HG03571 (cell line): ENCODE measurements at regions not wholly inside any gene's neighbourhood (a gene's known extent, or its start where the extent isn't known, plus 50 kb on each side); places are given as distances from the start of the nearest gene placed in this dataset.
A peak's percentile ranks its signal among the peaks of the same experiment; 100 is the strongest.
"Not testable (repeated sequence)": the region's sequence is repeated elsewhere in the genome, so short reads cannot be mapped to it uniquely, and the experiment has no call there.

Experiments
- ATAC-seq: cut with Tn5 transposase; IDR thresholded peaks from one replicate; pipeline ENCODE4 v1.9.1; 2021; ENCODE audit not compliant: unreplicated experiment

DNA sequence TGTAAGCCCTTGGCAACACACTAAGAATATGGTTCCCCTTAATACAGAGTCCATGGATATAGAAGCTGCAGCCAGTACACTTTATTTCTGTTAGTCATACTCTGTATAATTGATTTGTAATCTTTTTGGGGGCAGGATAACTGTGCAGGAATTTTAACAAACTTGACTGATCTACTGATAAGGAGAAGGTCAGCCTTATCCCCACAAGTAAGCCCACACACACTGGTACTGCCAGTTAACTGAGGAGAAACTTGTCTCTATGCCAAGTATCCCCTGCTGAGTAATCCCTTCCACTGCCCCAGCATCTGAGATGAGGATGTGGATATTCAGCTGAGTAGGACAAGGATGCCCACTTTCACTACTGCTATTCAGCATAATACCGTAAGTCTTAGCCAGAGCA, 154.9 kb upstream of the CXXC4 start:
- ATAC-seq: no peak

DNA sequence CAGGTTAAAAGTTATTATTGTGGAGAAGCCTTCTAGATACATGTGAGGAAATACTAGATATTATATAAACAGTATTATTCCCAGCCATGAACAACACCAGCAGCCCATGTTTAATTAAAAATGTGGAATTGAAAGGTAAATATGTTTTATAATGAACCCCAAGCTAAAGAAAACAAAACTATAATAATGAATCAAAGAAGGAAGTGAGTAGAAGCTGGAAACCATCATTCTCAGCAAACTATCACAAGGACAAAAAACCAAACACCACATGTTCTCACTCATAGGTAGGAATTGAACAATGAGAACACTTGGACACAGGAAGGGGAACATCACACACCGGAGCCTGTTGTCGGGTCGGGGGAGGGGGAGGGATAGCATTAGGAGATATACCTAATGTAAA, 167.6 kb upstream of the CXXC4 start:
- ATAC-seq: not testable (repeated sequence)

GRCh38 chr4:104677116-104677515, 182.4 kb upstream of the CXXC4 start:
- no peak for ATAC-seq

- ATAC-seq: no peak
Measured at GRCh38 chr4:104682311-104682710, 187.6 kb upstream of the CXXC4 start.

DNA sequence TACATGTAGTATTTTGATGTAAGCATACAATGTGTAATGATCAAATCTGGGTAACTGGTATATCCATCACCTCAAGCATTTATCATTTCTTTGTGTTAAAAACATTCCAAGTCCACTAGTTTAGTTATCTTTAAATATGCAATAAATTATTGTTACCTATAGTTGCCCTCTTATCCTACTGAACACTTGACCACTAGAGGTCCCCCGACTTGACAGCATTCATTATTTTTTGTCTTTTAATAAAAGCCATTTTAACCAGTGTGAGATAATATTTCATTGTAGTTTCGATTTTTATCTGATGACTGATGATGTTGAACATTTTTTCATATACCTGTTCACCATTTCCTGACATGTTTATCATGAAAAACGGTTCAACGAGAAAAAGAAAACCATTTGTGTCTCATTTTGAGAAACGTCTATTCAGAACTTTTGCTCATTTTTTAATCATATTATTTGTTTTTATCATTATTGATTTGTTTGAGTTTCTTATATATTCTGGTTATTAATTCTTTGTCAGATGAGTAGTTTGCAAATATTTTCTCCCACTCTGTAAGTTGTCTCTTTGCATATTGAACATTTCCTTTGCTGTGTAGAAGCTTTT, 199.0 kb upstream of the CXXC4 start:
- no peak for ATAC-seq

DNA sequence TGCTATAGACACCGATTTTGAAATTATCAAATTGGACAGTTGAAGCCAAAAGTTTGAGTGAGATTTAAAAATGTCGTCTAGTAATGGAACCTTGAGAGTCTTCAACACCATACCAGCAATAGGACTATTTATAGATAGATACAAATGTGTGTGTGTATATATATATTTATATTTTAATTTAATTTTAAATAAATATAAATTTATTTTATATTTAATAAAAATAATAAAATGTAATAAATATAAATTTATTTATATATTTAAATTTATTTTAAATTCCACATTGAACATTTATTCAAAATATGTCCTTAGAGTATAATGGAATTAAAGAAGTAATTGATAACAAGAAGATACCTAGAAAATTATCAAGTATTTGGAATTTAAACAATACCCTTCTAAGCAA, 221.9 kb upstream of the CXXC4 start:
- no peak for ATAC-seq

- peak; percentile 99 for ATAC-seq
Measured at GRCh38 chr4:104719539-104720230, 225.0 kb upstream of the CXXC4 start.

GRCh38 chr4:104722467-104722866, 227.8 kb upstream of the CXXC4 start:
- ATAC-seq: no peak

GRCh38 chr4:104726002-104726401, 231.3 kb upstream of the CXXC4 start:
- no peak for ATAC-seq

DNA sequence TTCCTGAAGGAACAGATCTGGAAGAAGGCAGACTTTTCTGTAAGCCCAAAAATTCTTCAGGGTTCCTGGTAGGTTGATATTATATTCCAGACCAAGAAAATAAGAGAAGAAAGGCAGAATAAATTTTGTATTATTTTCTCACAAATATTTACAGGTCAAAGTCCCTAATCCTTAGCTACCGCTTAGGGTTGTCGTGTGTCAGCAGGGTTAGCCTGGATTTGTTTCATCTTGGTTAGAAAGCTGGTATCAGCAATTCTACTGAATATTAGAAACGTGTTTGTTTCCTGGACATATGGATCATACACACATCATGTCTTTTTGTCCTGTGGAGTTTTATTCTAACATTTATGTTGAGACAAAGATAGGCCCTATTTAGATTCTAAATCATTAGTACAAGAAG, 232.9 kb upstream of the CXXC4 start:
- no peak for ATAC-seq

DNA sequence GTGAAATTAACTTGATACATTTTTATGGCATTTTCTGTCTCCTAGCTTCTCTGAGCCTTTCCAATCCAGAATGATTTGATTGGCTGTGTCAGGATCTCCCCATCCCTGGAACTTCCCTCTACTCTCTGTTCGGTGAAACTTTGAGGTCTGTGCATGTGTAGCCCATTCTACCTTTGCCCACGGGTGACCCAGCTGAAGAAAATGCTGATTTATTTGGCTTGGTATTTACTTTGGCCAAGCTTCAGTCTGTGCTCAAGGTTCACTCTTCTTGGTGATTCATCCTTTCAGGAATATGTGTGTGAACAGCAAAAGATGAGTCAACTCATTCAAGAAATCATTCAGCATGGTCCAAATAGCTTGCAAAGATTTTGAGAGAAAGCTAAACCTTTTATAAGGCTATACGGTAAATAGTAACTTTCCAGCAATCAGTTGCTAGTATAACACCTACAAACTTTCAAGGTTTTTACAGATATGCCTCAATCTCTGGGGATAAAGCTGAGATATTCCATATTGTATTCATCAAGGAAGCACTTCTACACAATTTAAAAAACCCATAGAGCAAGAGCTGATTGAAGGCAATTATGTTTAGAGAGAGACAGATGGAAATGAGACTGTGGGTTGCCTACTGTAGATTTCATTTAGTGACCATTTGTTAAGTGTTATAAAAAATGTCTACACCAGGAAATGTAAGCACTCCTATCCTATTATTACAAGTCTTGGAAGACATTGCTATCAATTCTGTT, 233.9 kb upstream of the CXXC4 start:
- ATAC-seq: no peak

- ATAC-seq: no peak
Measured at GRCh38 chr4:104732766-104733165, 238.1 kb upstream of the CXXC4 start.

DNA sequence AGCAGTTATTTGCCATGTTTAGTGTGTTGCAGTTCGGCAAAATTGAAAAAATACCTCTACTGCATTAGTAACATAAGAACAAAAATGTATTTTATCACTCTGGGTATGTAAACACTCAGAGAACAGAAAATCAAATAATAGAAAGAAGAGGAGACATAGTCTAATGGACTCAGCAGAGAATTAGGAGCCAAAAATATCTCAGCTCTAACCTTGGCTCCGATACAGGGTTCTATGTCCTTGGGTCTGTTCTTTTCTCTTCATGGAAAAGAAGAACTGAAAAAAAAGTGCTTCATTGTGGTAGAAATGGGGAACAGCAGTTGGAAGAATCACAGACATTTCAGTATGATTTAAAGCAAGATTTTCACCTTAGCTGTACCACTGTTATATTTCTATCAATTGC, 240.5 kb upstream of the CXXC4 start:
- ATAC-seq: no peak

- no peak for ATAC-seq
Measured at GRCh38 chr4:104740161-104740560, 245.5 kb upstream of the CXXC4 start.

DNA sequence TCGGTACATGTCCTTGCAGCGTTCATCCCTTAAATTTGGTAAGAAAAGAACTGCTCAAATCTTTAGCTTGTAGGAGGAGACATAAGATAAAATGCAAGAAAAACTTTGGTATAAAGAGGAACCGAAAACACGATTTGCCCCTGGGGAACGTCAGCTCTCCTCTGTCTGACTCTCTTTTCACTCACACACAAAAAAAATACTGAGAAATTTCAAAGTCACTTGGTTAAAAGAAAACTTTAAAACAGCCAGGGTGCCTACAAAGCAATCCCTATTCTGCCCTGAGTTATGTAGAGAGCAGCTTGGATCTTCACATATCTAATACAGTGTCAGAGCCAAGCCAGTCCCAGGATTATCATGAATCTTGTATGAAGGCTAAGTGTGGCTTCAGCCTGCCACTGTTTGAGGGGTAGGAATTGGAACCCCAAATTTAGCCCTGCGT, 248.5 kb upstream of the CXXC4 start:
- ATAC-seq: peak; percentile 97

DNA sequence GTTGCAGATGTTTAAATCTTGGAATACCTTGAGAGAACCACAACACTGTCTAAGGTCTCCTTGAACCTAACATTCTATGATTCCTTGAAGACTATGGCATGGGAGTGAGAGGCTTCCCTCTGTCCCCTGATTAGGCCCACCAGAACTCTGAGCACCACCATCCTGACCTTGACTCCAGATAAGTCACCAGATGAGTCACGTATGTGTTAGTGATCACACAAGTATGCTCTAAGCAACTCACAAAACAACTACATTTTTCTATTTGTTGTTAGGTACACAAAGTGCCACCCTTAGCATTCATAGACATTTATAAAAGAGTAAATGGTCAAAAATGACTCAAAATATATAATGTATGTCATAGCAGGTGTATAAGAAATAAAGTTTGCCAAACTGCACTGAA, 252.9 kb upstream of the CXXC4 start:
- no peak for ATAC-seq

DNA sequence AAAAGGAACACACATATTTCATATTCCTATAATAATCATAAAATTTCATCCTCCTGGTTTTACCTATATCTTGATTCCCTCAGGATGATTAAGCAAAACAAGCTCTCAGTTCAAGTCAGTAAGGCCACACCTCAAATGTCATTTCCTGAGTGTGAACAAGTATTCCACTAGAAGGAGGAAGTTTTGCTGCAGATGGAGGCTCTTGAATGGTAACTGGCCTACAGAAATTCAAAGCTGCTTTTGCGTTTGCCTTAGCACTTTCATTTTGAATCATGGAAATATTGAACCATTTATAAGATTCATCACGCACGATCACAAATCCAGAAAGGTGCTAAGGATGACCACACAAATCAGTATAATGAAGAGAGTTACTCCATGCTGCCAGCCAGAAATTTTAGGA, 254.4 kb upstream of the CXXC4 start:
- ATAC-seq: no peak

DNA sequence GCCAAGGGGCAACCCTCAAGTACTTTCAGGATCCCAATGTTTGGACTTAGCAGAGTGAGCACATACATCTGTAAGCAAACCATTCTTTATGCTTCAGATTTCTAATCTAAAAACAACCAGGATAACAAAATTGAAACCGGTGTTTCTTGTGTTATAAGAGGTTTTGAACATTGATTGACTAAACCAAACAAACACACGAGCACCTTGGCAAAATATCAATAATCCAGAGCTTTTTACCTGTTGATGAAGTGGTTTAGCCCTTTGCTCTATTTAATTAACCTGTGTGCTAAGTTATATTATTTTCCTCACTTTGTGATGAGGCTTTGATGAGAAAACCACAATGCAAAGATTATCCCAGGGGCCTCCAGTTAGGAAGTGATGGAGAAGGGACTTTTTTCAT, 255.3 kb upstream of the CXXC4 start:
- ATAC-seq: no peak

- no peak for ATAC-seq
Measured at GRCh38 chr4:104751468-104751867, 256.8 kb upstream of the CXXC4 start.

DNA sequence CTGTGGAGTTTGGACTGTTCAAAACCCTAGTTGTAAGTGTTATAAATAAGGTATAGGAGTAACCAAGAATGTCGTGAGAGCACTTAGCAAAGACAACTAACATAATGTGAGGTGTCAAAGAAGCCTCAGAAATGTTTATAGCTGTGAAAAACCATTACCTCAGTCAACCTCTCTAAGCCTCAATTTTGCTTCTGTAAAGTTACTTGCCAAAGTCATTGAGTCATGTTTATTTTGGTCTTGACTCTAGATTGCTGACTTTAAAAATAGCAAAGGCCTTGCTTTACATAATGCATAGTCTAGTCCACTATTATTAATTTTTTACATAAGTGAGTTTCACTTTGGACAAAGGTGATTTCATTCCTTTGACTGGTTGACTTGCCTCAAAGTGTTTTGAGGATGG, 257.6 kb upstream of the CXXC4 start:
- ATAC-seq: peak; percentile 86

GRCh38 chr4:104756837-104757236, 262.1 kb upstream of the CXXC4 start:
- no peak for ATAC-seq

DNA sequence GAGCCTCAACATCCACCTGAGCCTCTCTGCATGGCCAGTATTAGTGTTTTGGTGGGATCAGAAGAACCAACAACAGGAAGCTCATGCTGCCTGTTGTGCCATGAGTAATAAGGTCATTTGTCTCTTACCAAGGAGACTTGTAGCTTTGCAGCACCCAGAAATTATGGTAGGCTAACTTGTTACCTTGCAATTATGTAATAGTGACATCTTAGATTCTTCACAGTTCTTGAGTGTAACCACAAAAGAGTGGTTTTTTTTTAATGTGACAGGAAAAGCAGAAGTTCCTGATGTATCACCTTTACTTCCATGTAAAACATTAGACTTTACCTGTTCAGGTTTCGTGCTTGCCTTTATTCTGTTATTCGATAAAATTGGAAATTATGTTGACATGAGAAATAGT, 263.9 kb upstream of the CXXC4 start:
- ATAC-seq: no peak
